ENCODE measurements at regions not wholly inside any gene's neighbourhood (a gene's known extent, or its start where the extent isn't known, plus 50 kb on each side); places are given as distances from the start of the nearest gene placed in this dataset.

GRCh38 chr17:27384261-27384701 lies 72.0 kb upstream of the KSR1 start:
- ATAC-seq (peak; percentile 89 to 92), DNase-seq (peak; percentile 56 to 76)
- Histone ChIP-seq H3K9me3 (no peaks in the 10 kb centered on the region), H3K4me3 (no peak overlapping the region), H3K27ac (peak overlapping the region in 2 of 4 donors; percentile 29 to 36), H3K36me3 (no peaks in the 10 kb centered on the region), H3K27me3 (peaks cover 0 to 8% (median 0%) of the 10 kb centered on the region in 3 donors), H3K4me1 (peaks cover 10 to 13% of the 10 kb centered on the region in 2 donors)
- intact Hi-C loops (cut with DNase I; ENCODE audit: low total_unique reads) = loop anchor here (2.0 to 5.0 kb wide), 2 partner anchors 31 to 73 kb away; partner anchors contain the start of gene KSR1
- TF ChIP-seq POLR2A (IDR thresholded peaks at IDR 0.05) = no peak
- TF ChIP-seq CTCF (IDR thresholded peaks at IDR 0.05 in 4 of 5, conservative IDR thresholded peaks at IDR 0.05 in 1 of 5) = no peak
- in situ Hi-C loops (cut with MboI; ENCODE audit: low sequenced_read_pairs in 4 of 4) = no loop called here

GRCh38 chr17:27384726-27385125 lies 71.5 kb upstream of the KSR1 start:
- Histone ChIP-seq H3K4me1 (peaks cover 10 to 13% of the 10 kb centered on the region in 2 donors), H3K36me3 (no peaks in the 10 kb centered on the region), H3K4me3 (no peak overlapping the region), H3K27ac (peak overlapping the region in 2 of 4 donors; percentile 29 to 36), H3K27me3 (peaks cover 0 to 8% (median 0%) of the 10 kb centered on the region in 3 donors), H3K9me3 (no peaks in the 10 kb centered on the region)
- ATAC-seq (no peak), DNase-seq (no peak)
- in situ Hi-C loops (cut with MboI; ENCODE audit: low sequenced_read_pairs in 4 of 4) (no loop called here), intact Hi-C loops (cut with DNase I; ENCODE audit: low total_unique reads) (loop anchor here (2.0 to 5.0 kb wide), 2 partner anchors 32 to 73 kb away; partner anchors contain the start of gene KSR1)
- no peak for TF ChIP-seq CTCF (IDR thresholded peaks at IDR 0.05 in 4 of 5, conservative IDR thresholded peaks at IDR 0.05 in 1 of 5)
- TF ChIP-seq POLR2A (IDR thresholded peaks at IDR 0.05) = no peak

GRCh38 chr17:27385626-27386025 lies 70.6 kb upstream of the KSR1 start:
- Histone ChIP-seq H3K4me1 (peaks cover 4 to 5% of the 10 kb centered on the region in 2 donors), H3K36me3 (no peaks in the 10 kb centered on the region), H3K4me3 (no peak overlapping the region), H3K27ac (no peak overlapping the region), H3K27me3 (no peaks in the 10 kb centered on the region), H3K9me3 (no peaks in the 10 kb centered on the region)
- ATAC-seq = no peak
- in situ Hi-C loops (cut with MboI; ENCODE audit: low sequenced_read_pairs in 4 of 4) = no loop called here
- intact Hi-C loops (cut with DNase I; ENCODE audit: low total_unique reads) = loop anchor here (2.0 kb wide), 1 partner anchor 33 kb away; no protein-coding TSS in a partner anchor
- TF ChIP-seq CTCF (IDR thresholded peaks at IDR 0.05 in 4 of 5, conservative IDR thresholded peaks at IDR 0.05 in 1 of 5) (no peak), POLR2A (IDR thresholded peaks at IDR 0.05) (no peak)
- DNase-seq = no peak

- H3K27ac ChIP-seq = no peak overlapping the region
- ATAC-seq = no peak
- TF ChIP-seq POLR2A (IDR thresholded peaks at IDR 0.05) (no peak), CTCF (IDR thresholded peaks at IDR 0.05 in 4 of 5, conservative IDR thresholded peaks at IDR 0.05 in 1 of 5) (no peak)
- DNase-seq = no peak
- intact Hi-C loops (cut with DNase I; ENCODE audit: low total_unique reads) (no loop called here), in situ Hi-C loops (cut with MboI; ENCODE audit: low sequenced_read_pairs in 4 of 4) (no loop called here)
- H3K27me3 ChIP-seq = no peaks in the 10 kb centered on the region
- H3K9me3 ChIP-seq = no peaks in the 10 kb centered on the region
- peaks cover 3% of the 10 kb centered on the region in 2 donors for H3K4me1 ChIP-seq
- H3K36me3 ChIP-seq = no peaks in the 10 kb centered on the region
- no peak overlapping the region for H3K4me3 ChIP-seq
Observed at GRCh38 chr17:27386206-27387075, 69.8 kb upstream of the KSR1 start.

All from gastrocnemius medialis (tissue), 4 donors.